Aorta (tissue), 5 donors: ENCODE measurements at regions not wholly inside any gene's neighbourhood (a gene's known extent, or its start where the extent isn't known, plus 50 kb on each side); places are given as distances from the start of the nearest gene placed in this dataset.

Experiments
- ATAC-seq: fragments of 200-7000 bp; cut with Tn5 transposase; one replicate; pipeline ENCODE4 v1.9.1; 2022; ENCODE audit warnings: moderate library complexity; ENCODE audit not compliant: low FRiP score
- DNase-seq, 2 donors: peaks; one replicate each; pipeline ENCODE4 v3.0.0-alpha.2; 2020
- H3K27ac ChIP-seq, 2 donors: one replicate each; pipeline ENCODE4 v1.5.1; 2013; ENCODE audit warnings: low read length in 2 of 2, mild to moderate bottlenecking in 2 of 2, moderate library complexity in 2 of 2, control low read depth in 1 of 2, inconsistent platforms in 1 of 2, low read depth in 1 of 2
- H3K27me3 ChIP-seq, 2 donors: one replicate each; pipeline ENCODE4 v1.6.1; 2013; ENCODE audit warnings: control low read depth in 1 of 2, low read length in 1 of 2, mild to moderate bottlenecking in 1 of 2, moderate library complexity in 1 of 2; ENCODE audit not compliant: insufficient read depth in 2 of 2, control insufficient read depth in 1 of 2
- H3K36me3 ChIP-seq, 2 donors: one replicate each; pipeline ENCODE4 v1.6.1; 2013; ENCODE audit warnings: control low read depth in 1 of 2, low read length in 1 of 2, mild to moderate bottlenecking in 1 of 2; ENCODE audit not compliant: insufficient read depth in 2 of 2, control insufficient read depth in 1 of 2
- H3K4me1 ChIP-seq, 2 donors: one replicate each; pipeline ENCODE4 v1.6.1; 2013; ENCODE audit warnings: low read length in 2 of 2, control low read depth in 1 of 2, mild to moderate bottlenecking in 1 of 2, moderate library complexity in 1 of 2; ENCODE audit not compliant: insufficient read depth in 2 of 2, control insufficient read depth in 1 of 2
- H3K4me3 ChIP-seq, 2 donors: one replicate each; pipeline ENCODE4 v1.5.1; 2013; ENCODE audit warnings: low read length in 2 of 2, control low read depth in 1 of 2, mild to moderate bottlenecking in 1 of 2
- H3K9me3 ChIP-seq: one replicate; pipeline ENCODE4 v1.6.1; 2013; ENCODE audit warnings: mild to moderate bottlenecking, low read length; ENCODE audit not compliant: control insufficient read depth
- WGBS, 2 donors: extraction: QIAGEN DNeasy Blood & Tissue Kit; methylation state at CpG; one replicate each; pipeline ENCODE4 v1.1.7; 2013; 5-methylcytosine and 5-hydroxymethylcytosine counted together
- intact Hi-C, 2 donors: fragments of 100-400 bp; cut with DNase I; formaldehyde crosslinking; loops; one replicate each; pipeline versions ENCODE4 v1.14.2 to v1.15.0; 2022
- donor health status: healthy with polysubstance abuse.
- donor health status: Bipolar disorder and iron deficiency.
- donor health status: DM: no; HTN: no; CAD: no.
- donor health status: DM: no; HTN: no; CAD: no.
- donor health status: DM: yes; HTN: yes; CAD: no.

DNA sequence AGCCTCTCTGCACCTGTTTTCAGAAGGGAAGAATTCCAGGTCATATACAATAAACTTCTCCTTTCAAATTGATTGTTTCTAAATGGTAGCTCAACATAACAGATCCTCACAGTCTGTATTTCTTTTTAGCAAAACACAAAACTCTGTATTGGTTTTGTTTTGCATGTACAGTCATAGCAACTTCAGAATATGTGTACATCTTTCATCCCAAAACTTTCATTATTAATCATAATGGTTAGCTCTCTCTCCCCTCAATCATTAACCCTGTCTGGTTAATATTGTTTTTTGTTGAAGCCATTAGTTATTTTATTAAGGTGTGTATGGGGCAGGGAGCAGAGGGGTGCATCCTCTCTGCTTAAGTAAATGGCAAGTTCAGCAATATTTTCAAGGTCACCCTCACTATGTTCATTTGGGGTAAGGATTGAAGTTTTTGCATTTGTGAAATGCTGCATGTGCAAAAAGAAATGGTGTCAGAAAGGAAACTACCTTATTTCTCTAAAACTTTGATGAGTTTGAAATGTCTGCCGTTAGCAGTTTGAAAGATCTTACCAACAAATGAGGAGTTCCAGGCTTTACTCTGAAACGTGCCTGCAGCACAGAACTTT is 136.8 kb upstream of the BTBD3 start:
- Histone ChIP-seq H3K4me3 (no peak overlapping the region), H3K27ac (no peak overlapping the region), H3K36me3 (no peaks in the 10 kb centered on the region), H3K4me1 (no peaks in the 10 kb centered on the region), H3K9me3 (no peaks in the 10 kb centered on the region), H3K27me3 (no peaks in the 10 kb centered on the region)
- DNase-seq (no peak), ATAC-seq (no peak)
- WGBS, 2 donors: 42 to 47% methylated on average over 2 of the region's 2 CpGs
- intact Hi-C loops: no loop called here

DNA sequence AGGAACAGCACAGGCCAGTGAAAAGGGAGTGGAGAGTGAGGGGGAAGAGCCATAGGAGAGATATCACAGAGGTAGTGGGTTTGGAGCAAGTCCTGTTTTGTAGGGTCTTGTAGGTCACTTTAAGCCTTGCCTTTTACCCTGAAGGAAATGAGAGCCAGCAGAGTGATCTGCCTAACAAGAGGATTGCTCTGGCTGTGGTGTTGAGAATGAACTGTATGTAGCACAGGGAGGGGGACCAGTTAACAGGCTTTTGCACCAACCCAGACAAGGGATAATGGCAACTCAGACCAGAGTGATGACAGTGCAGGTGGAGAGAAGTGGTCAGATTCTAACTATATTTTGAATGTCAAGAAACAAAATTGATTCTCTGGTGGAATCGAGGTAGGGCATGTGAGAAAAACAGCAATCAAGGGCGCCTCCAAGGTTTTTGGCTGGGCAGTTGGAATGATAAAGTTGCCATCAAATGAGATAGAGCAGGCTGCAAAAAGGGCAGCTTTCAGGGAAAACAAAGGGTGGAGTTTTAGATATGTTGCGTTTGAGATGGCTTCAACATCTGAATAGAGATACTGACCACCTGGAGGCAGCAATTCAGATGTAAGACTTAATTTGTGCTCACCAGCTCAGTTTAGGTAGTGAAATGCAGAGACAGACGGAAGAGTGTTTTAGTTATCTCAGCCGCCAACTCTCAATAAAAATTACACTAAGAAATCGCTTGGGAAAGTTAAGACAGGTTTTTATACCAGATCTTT is 134.4 kb upstream of the BTBD3 start:
- DNase-seq: no peak
- H3K36me3 ChIP-seq: no peaks in the 10 kb centered on the region
- no peak overlapping the region for H3K27ac ChIP-seq
- ATAC-seq: no peak
- H3K27me3 ChIP-seq: no peaks in the 10 kb centered on the region
- intact Hi-C loops: no loop called here
- WGBS, 2 donors: 67 to 70% methylated on average over 6 of the region's 6 CpGs
- no peaks in the 10 kb centered on the region for H3K4me1 ChIP-seq
- no peaks in the 10 kb centered on the region for H3K9me3 ChIP-seq
- no peak overlapping the region for H3K4me3 ChIP-seq

DNA sequence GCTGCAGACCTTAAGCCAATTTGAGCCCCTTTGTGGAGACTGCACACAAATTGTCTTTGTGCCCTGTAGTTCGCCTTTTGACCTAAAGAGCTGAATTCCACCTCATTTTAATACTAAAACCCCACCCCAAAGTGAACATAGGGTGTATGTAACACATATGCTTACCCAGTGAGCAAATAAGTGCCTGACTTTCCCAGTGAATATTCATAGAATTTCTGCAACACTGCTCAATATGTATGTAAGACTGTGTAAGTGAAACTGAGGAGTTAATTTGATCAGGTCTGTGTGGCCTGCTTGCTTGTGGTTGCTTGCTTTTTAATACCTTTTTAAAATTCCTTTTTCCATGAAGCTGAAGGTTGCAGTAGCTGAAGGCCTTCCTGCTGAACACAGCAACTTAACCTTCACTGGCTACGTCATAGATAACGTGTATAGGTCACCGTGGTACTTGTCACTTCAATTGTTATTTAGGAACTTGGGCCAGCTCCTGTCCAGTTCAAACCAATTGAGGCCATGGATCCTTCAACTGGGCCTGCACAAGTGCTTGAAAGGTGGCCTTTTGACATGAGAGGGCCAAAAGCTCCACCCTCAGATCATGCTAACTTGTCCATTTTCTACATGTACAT is 131.7 kb upstream of the BTBD3 start:
- Histone ChIP-seq H3K27me3 (no peaks in the 10 kb centered on the region), H3K27ac (no peak overlapping the region), H3K9me3 (no peaks in the 10 kb centered on the region), H3K4me3 (no peak overlapping the region), H3K4me1 (no peaks in the 10 kb centered on the region), H3K36me3 (no peaks in the 10 kb centered on the region)
- DNase-seq (no peak), ATAC-seq (no peak)
- WGBS, 2 donors: 83 to 88% methylated on average over 4 of the region's 4 CpGs
- intact Hi-C loops: no loop called here

DNA sequence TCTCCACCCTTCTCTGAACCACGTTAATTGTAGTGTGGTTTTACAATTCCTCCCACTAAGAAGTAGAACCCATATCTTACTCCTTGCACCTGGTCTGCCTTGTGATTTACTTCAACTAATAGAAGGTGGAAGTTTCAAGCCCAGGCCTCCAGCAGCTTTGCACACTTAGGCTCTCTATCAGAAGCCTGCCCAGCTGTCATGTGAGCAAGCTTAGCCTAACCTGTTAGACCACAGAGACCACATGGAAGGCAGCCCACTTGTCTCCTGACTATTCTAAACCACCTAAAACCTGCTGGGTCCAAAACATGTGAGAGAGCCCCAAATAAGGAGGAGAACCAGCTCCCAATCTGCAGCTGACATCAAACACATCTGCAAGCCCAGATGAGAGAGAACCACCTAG is 127.6 kb upstream of the BTBD3 start:
- Histone ChIP-seq H3K4me1 (no peaks in the 10 kb centered on the region), H3K27me3 (no peaks in the 10 kb centered on the region), H3K27ac (no peak overlapping the region), H3K4me3 (no peak overlapping the region), H3K9me3 (no peaks in the 10 kb centered on the region), H3K36me3 (no peaks in the 10 kb centered on the region)
- DNase-seq (no peak), ATAC-seq (no peak)
- WGBS, 2 donors: 91 to 92% methylated on average over 1 of the region's 1 CpG
- intact Hi-C loops: no loop called here

DNA sequence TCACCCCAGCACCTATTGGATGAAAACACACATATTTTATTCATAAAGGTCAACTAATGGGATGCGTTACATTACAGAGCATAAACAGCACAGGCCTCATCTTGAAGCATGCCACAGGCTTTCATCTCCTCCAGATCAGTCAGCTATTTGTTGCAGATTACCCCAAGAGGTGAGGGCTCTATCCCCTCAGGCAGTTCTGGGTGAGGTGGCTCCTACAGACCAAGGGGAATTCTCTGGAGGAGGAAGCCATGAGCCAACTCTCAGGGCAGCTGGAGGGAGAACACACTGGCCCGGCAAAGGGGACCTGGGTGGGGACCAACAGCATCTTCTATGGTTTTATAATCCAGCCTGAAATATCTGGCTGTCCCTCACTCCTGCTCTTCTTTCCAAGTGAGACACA is 126.4 kb upstream of the BTBD3 start:
- no peaks in the 10 kb centered on the region for H3K4me1 ChIP-seq
- H3K9me3 ChIP-seq: no peaks in the 10 kb centered on the region
- H3K4me3 ChIP-seq: no peak overlapping the region
- no peak overlapping the region for H3K27ac ChIP-seq
- intact Hi-C loops: no loop called here
- ATAC-seq (no peak), DNase-seq (no peak)
- 86 to 92% methylated on average over 2 of the region's 2 CpGs for WGBS, 2 donors
- H3K36me3 ChIP-seq: no peaks in the 10 kb centered on the region
- H3K27me3 ChIP-seq: no peaks in the 10 kb centered on the region

DNA sequence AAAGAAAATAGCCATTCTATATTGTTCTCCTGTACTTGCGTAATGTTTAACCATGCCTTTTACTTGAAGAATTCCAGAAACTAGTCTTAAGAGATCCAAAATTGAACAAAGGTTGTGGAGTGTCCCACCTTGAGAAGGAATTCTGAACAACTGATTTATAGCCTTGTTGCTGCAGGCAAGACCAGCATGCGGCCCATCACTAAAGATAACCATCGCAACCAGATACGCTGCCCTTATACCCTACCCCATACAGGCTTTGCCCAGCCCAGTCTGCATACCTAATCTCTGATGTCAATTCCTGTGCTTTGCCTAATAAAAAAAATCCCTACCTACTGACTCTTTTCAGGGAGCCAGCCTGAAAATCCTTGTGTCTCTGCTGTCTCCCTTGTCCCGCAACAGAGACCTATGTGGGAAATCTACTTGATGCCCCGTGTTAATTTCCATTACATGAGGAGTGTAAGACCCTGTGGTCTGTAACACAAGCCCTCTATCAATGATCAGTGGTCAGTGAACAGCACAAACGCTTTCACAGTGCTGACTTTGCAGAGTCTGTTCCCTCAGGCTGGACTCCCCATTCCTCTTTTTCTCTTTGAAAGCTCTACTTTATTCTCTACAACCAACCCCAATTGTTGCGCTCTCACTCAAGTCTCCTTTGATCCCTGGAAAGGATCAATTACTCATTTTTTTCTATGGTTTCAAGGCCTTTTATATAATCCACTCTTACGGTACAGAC is 125.7 kb upstream of the BTBD3 start:
- no peak for ATAC-seq
- Histone ChIP-seq H3K27me3 (no peaks in the 10 kb centered on the region), H3K4me1 (no peaks in the 10 kb centered on the region), H3K9me3 (no peaks in the 10 kb centered on the region), H3K27ac (no peak overlapping the region), H3K36me3 (no peaks in the 10 kb centered on the region), H3K4me3 (no peak overlapping the region)
- DNase-seq: no peak
- WGBS, 2 donors: 71 to 72% methylated on average over 9 of the region's 9 CpGs
- intact Hi-C loops: no loop called here

DNA sequence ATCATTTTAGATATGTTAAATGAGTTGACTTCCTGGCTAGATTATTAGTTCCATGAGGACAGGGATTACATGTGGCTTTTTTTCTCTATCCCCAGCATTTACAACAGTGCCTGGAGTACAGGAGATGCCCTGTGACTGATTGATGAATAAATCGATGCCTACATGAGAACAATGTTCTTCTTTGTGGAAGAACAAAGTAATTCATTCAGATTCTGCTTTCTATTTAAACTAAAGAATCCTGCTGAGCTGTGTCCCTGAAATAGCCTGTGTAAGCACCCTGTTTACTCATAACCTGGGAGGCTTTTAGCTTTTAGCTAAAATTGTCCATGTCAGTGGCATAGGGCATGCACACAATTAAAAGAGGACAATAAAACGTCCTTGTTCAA is 125.1 kb upstream of the BTBD3 start:
- no peak for ATAC-seq
- Histone ChIP-seq H3K27ac (no peak overlapping the region), H3K27me3 (no peaks in the 10 kb centered on the region)

DNA sequence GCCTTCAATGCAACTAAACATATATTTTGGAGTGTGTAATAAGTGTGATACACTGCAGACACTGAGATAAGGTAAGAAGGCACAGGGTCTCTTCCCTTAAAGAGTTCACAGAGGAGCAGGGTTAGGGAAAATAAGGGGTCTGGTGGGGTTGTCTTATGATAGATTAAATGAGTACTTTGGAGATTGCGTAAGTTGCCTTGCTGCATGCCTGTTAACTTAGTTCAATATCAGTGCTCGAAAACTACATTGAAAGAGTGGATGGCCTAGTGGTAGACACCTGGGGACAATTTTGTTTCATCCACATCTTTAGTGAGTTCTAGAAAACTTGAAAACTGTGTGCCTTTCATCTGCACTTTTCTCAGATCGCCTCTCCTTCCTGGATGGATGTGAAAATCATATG is 123.2 kb upstream of the BTBD3 start:
- H3K4me3 ChIP-seq: no peak overlapping the region
- H3K27me3 ChIP-seq: no peaks in the 10 kb centered on the region
- 92 to 94% methylated on average over 3 of the region's 3 CpGs for WGBS, 2 donors
- DNase-seq (no peak), ATAC-seq (no peak)
- intact Hi-C loops: no loop called here
- H3K4me1 ChIP-seq: no peaks in the 10 kb centered on the region
- H3K27ac ChIP-seq: no peak overlapping the region
- no peaks in the 10 kb centered on the region for H3K36me3 ChIP-seq
- H3K9me3 ChIP-seq: no peaks in the 10 kb centered on the region

More for the DNA sequence above, 125.1 kb upstream of the BTBD3 start:
- intact Hi-C loops: no loop called here
- no peak overlapping the region for H3K4me3 ChIP-seq
- no peaks in the 10 kb centered on the region for H3K9me3 ChIP-seq
- no peaks in the 10 kb centered on the region for H3K4me1 ChIP-seq
- 55 to 64% methylated on average over 2 of the region's 2 CpGs for WGBS, 2 donors
- H3K36me3 ChIP-seq: no peaks in the 10 kb centered on the region
- DNase-seq: no peak
